ENCODE measurements at regions not wholly inside any gene's neighbourhood (a gene's known extent, or its start where the extent isn't known, plus 50 kb on each side); places are given as distances from the start of the nearest gene placed in this dataset.

DNA sequence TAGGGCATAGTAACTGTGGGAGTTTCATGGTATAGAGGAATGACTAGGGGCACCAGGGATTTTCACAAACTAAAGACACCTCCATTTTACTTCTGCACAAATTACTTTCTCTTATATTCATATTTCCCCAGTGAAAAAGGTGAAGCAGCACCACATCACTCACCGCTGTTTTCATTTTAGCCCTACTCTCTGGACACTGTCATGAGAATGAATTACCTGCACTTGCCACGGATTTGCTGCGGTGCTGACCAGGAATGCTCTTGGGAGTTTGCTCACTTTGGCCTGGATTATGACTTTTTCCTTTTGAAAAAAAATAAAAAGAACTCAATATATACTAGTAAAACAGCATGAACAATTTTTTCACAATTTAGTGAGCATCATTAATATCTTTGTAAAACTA, 351.3 kb downstream of the NKX6-1 start:
- H3K4me3 ChIP-seq, result no peak overlapping the region
- ATAC-seq (no peak), DNase-seq (ENCODE audit: low read depth, low spot score) (no peak), FAIRE-seq (no peak)
- CTCF ChIA-PET, result no interaction called here
- in situ Hi-C loops (cut with MboI) (no loop called here), intact Hi-C loops (cut with micrococcal nuclease; ENCODE audit: unreplicated experiment) (loop anchor here (5.0 kb wide), 1 partner anchor 109 kb away; no protein-coding TSS in a partner anchor)
- BruUV-seq (replicated peaks), result no TSS peak
- H2AFZ ChIP-seq (ENCODE audit: control insufficient read depth, low read depth, low read length), result no peak overlapping the region
- POLR2A ChIA-PET, result no interaction called here
- H3K27ac ChIP-seq (ENCODE audit: control insufficient read depth, insufficient read depth), result no peak overlapping the region
- H3K4me2 ChIP-seq (ENCODE audit: control insufficient read depth, insufficient read depth), result no peak overlapping the region
- no peaks in the 10 kb centered on the region for H4K20me1 ChIP-seq (ENCODE audit: control insufficient read depth, insufficient read depth)
- H3K9me3 ChIP-seq (replicated peaks; ENCODE audit: control insufficient read depth, insufficient read depth, low read length), result no peaks in the 10 kb centered on the region
- no peaks in the 10 kb centered on the region for H3K27me3 ChIP-seq (replicated peaks in 1 of 2; ENCODE audit: control insufficient read depth in 2 of 2, insufficient read depth in 2 of 2, low read length in 1 of 2)
- 18% methylated on average over 3 of the region's 3 CpGs for WGBS (ENCODE audit: insufficient coverage, insufficient replicate concordance, low lambda C conversion rate, missing lambda C conversion rate)
- H3K36me3 ChIP-seq (ENCODE audit: control insufficient read depth in 2 of 2, insufficient read depth in 2 of 2, low read length in 1 of 2), result no peaks in the 10 kb centered on the region
- no peak overlapping the region for H3K9ac ChIP-seq (ENCODE audit: control insufficient read depth, insufficient read depth, low read length)
- RAD21 ChIA-PET (ENCODE audit: unreplicated experiment), result no interaction called here
- no peaks in the 10 kb centered on the region for H3K4me1 ChIP-seq (ENCODE audit: control insufficient read depth, insufficient read depth, low read length)
- SMC1A ChIA-PET (ENCODE audit: uncharacterized antibody, unreplicated experiment), result no interaction called here
- no peaks in the 10 kb centered on the region for H3K79me2 ChIP-seq (ENCODE audit: control insufficient read depth, insufficient read depth, low read length)
- TF ChIP-seq, protein P1, sequence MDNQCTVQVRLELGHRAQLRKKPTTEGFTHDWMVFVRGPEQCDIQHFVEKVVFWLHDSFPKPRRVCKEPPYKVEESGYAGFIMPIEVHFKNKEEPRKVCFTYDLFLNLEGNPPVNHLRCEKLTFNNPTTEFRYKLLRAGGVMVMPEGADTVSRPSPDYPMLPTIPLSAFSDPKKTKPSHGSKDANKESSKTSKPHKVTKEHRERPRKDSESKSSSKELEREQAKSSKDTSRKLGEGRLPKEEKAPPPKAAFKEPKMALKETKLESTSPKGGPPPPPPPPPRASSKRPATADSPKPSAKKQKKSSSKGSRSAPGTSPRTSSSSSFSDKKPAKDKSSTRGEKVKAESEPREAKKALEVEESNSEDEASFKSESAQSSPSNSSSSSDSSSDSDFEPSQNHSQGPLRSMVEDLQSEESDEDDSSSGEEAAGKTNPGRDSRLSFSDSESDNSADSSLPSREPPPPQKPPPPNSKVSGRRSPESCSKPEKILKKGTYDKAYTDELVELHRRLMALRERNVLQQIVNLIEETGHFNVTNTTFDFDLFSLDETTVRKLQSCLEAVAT (IDR thresholded peaks at IDR 0.05), result no peak
- TF ChIP-seq MEF2B (IDR thresholded peaks at IDR 0.05; ENCODE audit: partially characterized antibody, poor library complexity, severe bottlenecking), result no peak
- TF ChIP-seq, protein P2, sequence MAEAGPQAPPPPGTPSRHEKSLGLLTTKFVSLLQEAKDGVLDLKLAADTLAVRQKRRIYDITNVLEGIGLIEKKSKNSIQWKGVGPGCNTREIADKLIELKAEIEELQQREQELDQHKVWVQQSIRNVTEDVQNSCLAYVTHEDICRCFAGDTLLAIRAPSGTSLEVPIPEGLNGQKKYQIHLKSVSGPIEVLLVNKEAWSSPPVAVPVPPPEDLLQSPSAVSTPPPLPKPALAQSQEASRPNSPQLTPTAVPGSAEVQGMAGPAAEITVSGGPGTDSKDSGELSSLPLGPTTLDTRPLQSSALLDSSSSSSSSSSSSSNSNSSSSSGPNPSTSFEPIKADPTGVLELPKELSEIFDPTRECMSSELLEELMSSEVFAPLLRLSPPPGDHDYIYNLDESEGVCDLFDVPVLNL (IDR thresholded peaks at IDR 0.05; ENCODE audit: low read depth, low read length), result no peak
- TF ChIP-seq, protein P3, sequence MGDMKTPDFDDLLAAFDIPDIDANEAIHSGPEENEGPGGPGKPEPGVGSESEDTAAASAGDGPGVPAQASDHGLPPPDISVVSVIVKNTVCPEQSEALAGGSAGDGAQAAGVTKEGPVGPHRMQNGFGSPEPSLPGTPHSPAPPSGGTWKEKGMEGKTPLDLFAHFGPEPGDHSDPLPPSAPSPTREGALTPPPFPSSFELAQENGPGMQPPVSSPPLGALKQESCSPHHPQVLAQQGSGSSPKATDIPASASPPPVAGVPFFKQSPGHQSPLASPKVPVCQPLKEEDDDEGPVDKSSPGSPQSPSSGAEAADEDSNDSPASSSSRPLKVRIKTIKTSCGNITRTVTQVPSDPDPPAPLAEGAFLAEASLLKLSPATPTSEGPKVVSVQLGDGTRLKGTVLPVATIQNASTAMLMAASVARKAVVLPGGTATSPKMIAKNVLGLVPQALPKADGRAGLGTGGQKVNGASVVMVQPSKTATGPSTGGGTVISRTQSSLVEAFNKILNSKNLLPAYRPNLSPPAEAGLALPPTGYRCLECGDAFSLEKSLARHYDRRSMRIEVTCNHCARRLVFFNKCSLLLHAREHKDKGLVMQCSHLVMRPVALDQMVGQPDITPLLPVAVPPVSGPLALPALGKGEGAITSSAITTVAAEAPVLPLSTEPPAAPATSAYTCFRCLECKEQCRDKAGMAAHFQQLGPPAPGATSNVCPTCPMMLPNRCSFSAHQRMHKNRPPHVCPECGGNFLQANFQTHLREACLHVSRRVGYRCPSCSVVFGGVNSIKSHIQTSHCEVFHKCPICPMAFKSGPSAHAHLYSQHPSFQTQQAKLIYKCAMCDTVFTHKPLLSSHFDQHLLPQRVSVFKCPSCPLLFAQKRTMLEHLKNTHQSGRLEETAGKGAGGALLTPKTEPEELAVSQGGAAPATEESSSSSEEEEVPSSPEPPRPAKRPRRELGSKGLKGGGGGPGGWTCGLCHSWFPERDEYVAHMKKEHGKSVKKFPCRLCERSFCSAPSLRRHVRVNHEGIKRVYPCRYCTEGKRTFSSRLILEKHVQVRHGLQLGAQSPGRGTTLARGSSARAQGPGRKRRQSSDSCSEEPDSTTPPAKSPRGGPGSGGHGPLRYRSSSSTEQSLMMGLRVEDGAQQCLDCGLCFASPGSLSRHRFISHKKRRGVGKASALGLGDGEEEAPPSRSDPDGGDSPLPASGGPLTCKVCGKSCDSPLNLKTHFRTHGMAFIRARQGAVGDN (IDR thresholded peaks at IDR 0.05), result no peak
- no peak for TF ChIP-seq EGR1 (IDR thresholded peaks at IDR 0.05; ENCODE audit: borderline replicate concordance in 1 of 2, low read depth in 2 of 2, low read length in 2 of 2)
- TF ChIP-seq MEF2A (IDR thresholded peaks at IDR 0.05; ENCODE audit: insufficient read depth, low read depth, low read length), result no peak
- no peak for TF ChIP-seq ZNF274 (IDR thresholded peaks at IDR 0.05; ENCODE audit: insufficient read depth, insufficient read length)
- TF ChIP-seq ZNF207 (IDR thresholded peaks at IDR 0.05; ENCODE audit: borderline replicate concordance), result no peak
- no peak for TF ChIP-seq POLR2AphosphoS2 (IDR thresholded peaks at IDR 0.05; ENCODE audit: low read depth, low read length)
- TF ChIP-seq CBX5 (IDR thresholded peaks at IDR 0.05; ENCODE audit: low read depth), result no peak
- TF ChIP-seq SUZ12 (IDR thresholded peaks at IDR 0.05; ENCODE audit: unreplicated experiment), result no peak
- TF ChIP-seq, protein P4, sequence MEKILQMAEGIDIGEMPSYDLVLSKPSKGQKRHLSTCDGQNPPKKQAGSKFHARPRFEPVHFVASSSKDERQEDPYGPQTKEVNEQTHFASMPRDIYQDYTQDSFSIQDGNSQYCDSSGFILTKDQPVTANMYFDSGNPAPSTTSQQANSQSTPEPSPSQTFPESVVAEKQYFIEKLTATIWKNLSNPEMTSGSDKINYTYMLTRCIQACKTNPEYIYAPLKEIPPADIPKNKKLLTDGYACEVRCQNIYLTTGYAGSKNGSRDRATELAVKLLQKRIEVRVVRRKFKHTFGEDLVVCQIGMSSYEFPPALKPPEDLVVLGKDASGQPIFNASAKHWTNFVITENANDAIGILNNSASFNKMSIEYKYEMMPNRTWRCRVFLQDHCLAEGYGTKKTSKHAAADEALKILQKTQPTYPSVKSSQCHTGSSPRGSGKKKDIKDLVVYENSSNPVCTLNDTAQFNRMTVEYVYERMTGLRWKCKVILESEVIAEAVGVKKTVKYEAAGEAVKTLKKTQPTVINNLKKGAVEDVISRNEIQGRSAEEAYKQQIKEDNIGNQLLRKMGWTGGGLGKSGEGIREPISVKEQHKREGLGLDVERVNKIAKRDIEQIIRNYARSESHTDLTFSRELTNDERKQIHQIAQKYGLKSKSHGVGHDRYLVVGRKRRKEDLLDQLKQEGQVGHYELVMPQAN (conservative IDR thresholded peaks at IDR 0.05), result no peak
